IPS-15b (cell line): ENCODE measurements at regions not wholly inside any gene's neighbourhood (a gene's known extent, or its start where the extent isn't known, plus 50 kb on each side); places are given as distances from the start of the nearest gene placed in this dataset.

Experiments
- H3K27me3 ChIP-seq: one replicate; pipeline ENCODE4 v1.6.1; 2013; ENCODE audit warnings: low read length; ENCODE audit not compliant: control insufficient read depth, insufficient read depth
- H3K36me3 ChIP-seq: one replicate; pipeline ENCODE4 v1.6.1; 2013; ENCODE audit warnings: low read length; ENCODE audit not compliant: control insufficient read depth, insufficient read depth
- H3K4me1 ChIP-seq: one replicate; pipeline ENCODE4 v1.6.1; 2013; ENCODE audit warnings: mild to moderate bottlenecking, low read length; ENCODE audit not compliant: control insufficient read depth, insufficient read depth
- H3K4me3 ChIP-seq: one replicate; pipeline ENCODE4 v1.5.1; 2013; ENCODE audit warnings: low read depth, low read length
- H3K9ac ChIP-seq: one replicate; pipeline ENCODE4 v1.6.1; 2013; ENCODE audit warnings: low read depth, mild to moderate bottlenecking, low read length
- H3K9me3 ChIP-seq: one replicate; pipeline ENCODE4 v1.6.1; 2013; ENCODE audit warnings: mild to moderate bottlenecking, low read length; ENCODE audit not compliant: control insufficient read depth, insufficient read depth

- Histone ChIP-seq H3K9ac (no peak overlapping the region), H3K4me3 (no peak overlapping the region), H3K36me3 (no peaks in the 10 kb centered on the region), H3K4me1 (no peaks in the 10 kb centered on the region), H3K9me3 (no peaks in the 10 kb centered on the region), H3K27me3 (no peaks in the 10 kb centered on the region)
Measured at GRCh38 chr12:115623764-115624334, 653.6 kb downstream of the MED13L start.

- Histone ChIP-seq H3K4me3 (no peak overlapping the region), H3K4me1 (no peaks in the 10 kb centered on the region), H3K9ac (no peak overlapping the region), H3K27me3 (no peaks in the 10 kb centered on the region), H3K9me3 (no peaks in the 10 kb centered on the region), H3K36me3 (no peaks in the 10 kb centered on the region)
Measured at GRCh38 chr12:115623275-115623674, 654.2 kb downstream of the MED13L start.

GRCh38 chr12:115620816-115621215, 656.7 kb downstream of the MED13L start:
- Histone ChIP-seq H3K9me3 (no peaks in the 10 kb centered on the region), H3K9ac (no peak overlapping the region), H3K4me1 (no peaks in the 10 kb centered on the region), H3K36me3 (no peaks in the 10 kb centered on the region), H3K4me3 (no peak overlapping the region), H3K27me3 (no peaks in the 10 kb centered on the region)

- Histone ChIP-seq H3K36me3 (no peaks in the 10 kb centered on the region), H3K9ac (no peak overlapping the region), H3K4me3 (no peak overlapping the region)
Measured at GRCh38 chr12:115619889-115620288, 657.6 kb downstream of the MED13L start.

GRCh38 chr12:115619061-115619460, 658.4 kb downstream of the MED13L start:
- Histone ChIP-seq H3K4me3 (no peak overlapping the region), H3K27me3 (no peaks in the 10 kb centered on the region), H3K4me1 (no peaks in the 10 kb centered on the region), H3K9ac (no peak overlapping the region), H3K36me3 (no peaks in the 10 kb centered on the region), H3K9me3 (no peaks in the 10 kb centered on the region)

More at GRCh38 chr12:115619889-115620288, 657.6 kb downstream of the MED13L start:
- H3K9me3 ChIP-seq: no peaks in the 10 kb centered on the region
- no peaks in the 10 kb centered on the region for H3K27me3 ChIP-seq
- no peaks in the 10 kb centered on the region for H3K4me1 ChIP-seq

GRCh38 chr12:115618105-115618504, 659.4 kb downstream of the MED13L start:
- H3K9ac ChIP-seq: no peak overlapping the region
- no peaks in the 10 kb centered on the region for H3K27me3 ChIP-seq
- no peaks in the 10 kb centered on the region for H3K4me1 ChIP-seq
- H3K9me3 ChIP-seq: no peaks in the 10 kb centered on the region
- H3K36me3 ChIP-seq: no peaks in the 10 kb centered on the region
- H3K4me3 ChIP-seq: no peak overlapping the region

GRCh38 chr12:115617391-115617790, 660.1 kb downstream of the MED13L start:
- H3K9ac ChIP-seq: no peak overlapping the region
- no peaks in the 10 kb centered on the region for H3K9me3 ChIP-seq
- no peaks in the 10 kb centered on the region for H3K4me1 ChIP-seq
- H3K4me3 ChIP-seq: no peak overlapping the region
- no peaks in the 10 kb centered on the region for H3K27me3 ChIP-seq
- no peaks in the 10 kb centered on the region for H3K36me3 ChIP-seq

- Histone ChIP-seq H3K4me3 (no peak overlapping the region), H3K36me3 (no peaks in the 10 kb centered on the region), H3K9ac (no peak overlapping the region), H3K4me1 (no peaks in the 10 kb centered on the region), H3K9me3 (no peaks in the 10 kb centered on the region), H3K27me3 (no peaks in the 10 kb centered on the region)
Measured at GRCh38 chr12:115611477-115611876, 666.0 kb downstream of the MED13L start.

GRCh38 chr12:115609347-115609746, 668.1 kb downstream of the MED13L start:
- no peak overlapping the region for H3K9ac ChIP-seq
- H3K27me3 ChIP-seq: no peaks in the 10 kb centered on the region
- no peaks in the 10 kb centered on the region for H3K4me1 ChIP-seq
- H3K4me3 ChIP-seq: no peak overlapping the region
- no peaks in the 10 kb centered on the region for H3K36me3 ChIP-seq
- H3K9me3 ChIP-seq: no peaks in the 10 kb centered on the region

- Histone ChIP-seq H3K36me3 (no peaks in the 10 kb centered on the region), H3K9ac (no peak overlapping the region), H3K4me1 (no peaks in the 10 kb centered on the region), H3K9me3 (no peaks in the 10 kb centered on the region), H3K4me3 (no peak overlapping the region), H3K27me3 (no peaks in the 10 kb centered on the region)
Measured at GRCh38 chr12:115606040-115606439, 671.5 kb downstream of the MED13L start.

GRCh38 chr12:115598871-115599811, 678.4 kb downstream of the MED13L start:
- Histone ChIP-seq H3K27me3 (no peaks in the 10 kb centered on the region), H3K4me1 (peaks cover 6% of the 10 kb centered on the region), H3K4me3 (peak overlapping the region; percentile 24), H3K36me3 (no peaks in the 10 kb centered on the region), H3K9ac (no peak overlapping the region), H3K9me3 (no peaks in the 10 kb centered on the region)

- H3K36me3 ChIP-seq: no peaks in the 10 kb centered on the region
- no peak overlapping the region for H3K9ac ChIP-seq
- H3K9me3 ChIP-seq: no peaks in the 10 kb centered on the region
- no peaks in the 10 kb centered on the region for H3K27me3 ChIP-seq
- H3K4me1 ChIP-seq: peaks cover 6% of the 10 kb centered on the region
- H3K4me3 ChIP-seq: no peak overlapping the region
Measured at GRCh38 chr12:115597157-115597712, 680.3 kb downstream of the MED13L start.
